ENCODE measurements at regions not wholly inside any gene's neighbourhood (a gene's known extent, or its start where the extent isn't known, plus 50 kb on each side); places are given as distances from the start of the nearest gene placed in this dataset.

- TF ChIP-seq CTCF (IDR thresholded peaks at IDR 0.05; ENCODE audit: insufficient read depth, low read depth, low read length): no peak
- TF ChIP-seq EZH2 (IDR thresholded peaks at IDR 0.05; ENCODE audit: insufficient read depth, low read length): no peak
Observed at GRCh38 chr20:40894237-40894630, 134.4 kb upstream of the TOP1 start.
